ENCODE measurements at regions not wholly inside any gene's neighbourhood (a gene's known extent, or its start where the extent isn't known, plus 50 kb on each side); places are given as distances from the start of the nearest gene placed in this dataset.

GRCh38 chr9:90309809-90310520 lies 332.7 kb downstream of the DIRAS2 start:
- POLR2A ChIA-PET: no interaction called here
- no peak overlapping the region for H2AFZ ChIP-seq (ENCODE audit: low read depth)
- H3K4me1 ChIP-seq (ENCODE audit: control insufficient read depth in 1 of 2, insufficient read depth in 2 of 2, low read depth in 1 of 2, low read length in 1 of 2): peaks cover 0 to 36% of the 10 kb centered on the region in 2 experiments; a peak in 2 of 4 replicates
- H3K27ac ChIP-seq (ENCODE audit: low read depth in 2 of 2, low read length in 1 of 2): no peak overlapping the region; a peak in 1 of 4 replicates
- H3K4me2 ChIP-seq: no peak overlapping the region
- no peaks in the 10 kb centered on the region for H3K9me2 ChIP-seq
- H3K27me3 ChIP-seq (ENCODE audit: insufficient read depth): no peaks in the 10 kb centered on the region
- H3K4me3 ChIP-seq (ENCODE audit: low read depth in 2 of 2, low read length in 1 of 2): no peak overlapping the region
- TF ChIP-seq FOXM1 (IDR thresholded peaks at IDR 0.05; ENCODE audit: low read depth): no peak
- no peak for TF ChIP-seq TCF12 (IDR thresholded peaks at IDR 0.05)
- no peak for TF ChIP-seq YY1 (IDR thresholded peaks at IDR 0.05; ENCODE audit: low read depth)
- TF ChIP-seq MAX (IDR thresholded peaks at IDR 0.05; ENCODE audit: low read depth): no peak
- no peak for TF ChIP-seq CHD2 (IDR thresholded peaks at IDR 0.05; ENCODE audit: low read length, partially characterized antibody)
- TF ChIP-seq USF1 (IDR thresholded peaks at IDR 0.05; ENCODE audit: borderline replicate concordance, low read depth): no peak
- no peak for TF ChIP-seq USF2 (IDR thresholded peaks at IDR 0.05; ENCODE audit: borderline replicate concordance, low read depth, low read length)
- CTCF ChIA-PET: interaction anchor here (0.8 kb wide), 1 partner anchor 10 kb away, joined by 3 read pairs; no protein-coding TSS in a partner anchor
- H3K36me3 ChIP-seq (replicated peaks in 1 of 2; ENCODE audit: control insufficient read depth in 1 of 2, insufficient read depth in 2 of 2, low read length in 1 of 2): no peaks in the 10 kb centered on the region
- H3F3A ChIP-seq (replicated peaks; ENCODE audit: insufficient read depth): no peaks in the 10 kb centered on the region
- H3K9me3 ChIP-seq: no peaks in the 10 kb centered on the region
- no peaks in the 10 kb centered on the region for H3K79me2 ChIP-seq (ENCODE audit: insufficient read depth)
- no peak overlapping the region for H3K9ac ChIP-seq
- no peak for DNase-seq
- no peaks in the 10 kb centered on the region for H4K20me1 ChIP-seq (ENCODE audit: insufficient read depth)
- WGBS (ENCODE audit: low lambda C conversion rate): 33% methylated on average over 7 of the region's 7 CpGs

- H3K4me1 ChIP-seq (ENCODE audit: control insufficient read depth in 1 of 2, insufficient read depth in 2 of 2, low read depth in 1 of 2, low read length in 1 of 2): peaks cover 0 to 34% of the 10 kb centered on the region in 2 experiments; a peak in 2 of 4 replicates
- CTCF ChIA-PET: interaction anchor here (0.8 kb wide), 1 partner anchor 9 kb away, joined by 3 read pairs; no protein-coding TSS in a partner anchor
- POLR2A ChIA-PET: no interaction called here
- H3K36me3 ChIP-seq (replicated peaks in 1 of 2; ENCODE audit: control insufficient read depth in 1 of 2, insufficient read depth in 2 of 2, low read length in 1 of 2): no peaks in the 10 kb centered on the region
- H3K27me3 ChIP-seq (ENCODE audit: insufficient read depth): no peaks in the 10 kb centered on the region
- no peaks in the 10 kb centered on the region for H3K79me2 ChIP-seq (ENCODE audit: insufficient read depth)
- H3K9ac ChIP-seq: no peak overlapping the region
- no peaks in the 10 kb centered on the region for H3K9me3 ChIP-seq
- no peaks in the 10 kb centered on the region for H3K9me2 ChIP-seq
- no peaks in the 10 kb centered on the region for H4K20me1 ChIP-seq (ENCODE audit: insufficient read depth)
- no peak overlapping the region for H3K4me2 ChIP-seq
- H3K27ac ChIP-seq (ENCODE audit: low read depth in 2 of 2, low read length in 1 of 2): no peak overlapping the region
- H2AFZ ChIP-seq (ENCODE audit: low read depth): no peak overlapping the region
- no peak overlapping the region for H3K4me3 ChIP-seq (ENCODE audit: low read depth in 2 of 2, low read length in 1 of 2)
- no peak for DNase-seq
- WGBS (ENCODE audit: low lambda C conversion rate): 90% methylated on average over 1 of the region's 1 CpG
- H3F3A ChIP-seq (replicated peaks; ENCODE audit: insufficient read depth): no peaks in the 10 kb centered on the region
- TF ChIP-seq GATA2 (CRISPR knock-in tag; IDR thresholded peaks at IDR 0.05) (no peak), PBX3 (IDR thresholded peaks at IDR 0.05) (no peak), JUND (IDR thresholded peaks at IDR 0.05) (no peak), NFIC (IDR thresholded peaks at IDR 0.05; ENCODE audit: borderline replicate concordance) (no peak), FOSL2 (IDR thresholded peaks at IDR 0.05; ENCODE audit: borderline replicate concordance, low read depth) (no peak), IRF3 (IDR thresholded peaks at IDR 0.05; ENCODE audit: low read depth, low read length) (no peak), YY1 (IDR thresholded peaks at IDR 0.05; ENCODE audit: low read depth) (no peak), RFX5 (IDR thresholded peaks at IDR 0.05; ENCODE audit: low read length) (no peak), CTCF (IDR thresholded peaks at IDR 0.05) (no peak), RAD21 (IDR thresholded peaks at IDR 0.05; ENCODE audit: low read length) (no peak), RXRA (IDR thresholded peaks at IDR 0.05; ENCODE audit: borderline replicate concordance, low read depth) (no peak), MEF2A (IDR thresholded peaks at IDR 0.05; ENCODE audit: borderline replicate concordance, low read depth) (no peak), ELF1 (IDR thresholded peaks at IDR 0.05) (no peak), USF1 (IDR thresholded peaks at IDR 0.05; ENCODE audit: borderline replicate concordance, low read depth) (no peak), MXI1 (IDR thresholded peaks at IDR 0.05; ENCODE audit: low read depth, low read length) (no peak), EZH2phosphoT487 (IDR thresholded peaks at IDR 0.05; ENCODE audit: borderline replicate concordance, low read depth) (no peak), SMC3 (IDR thresholded peaks at IDR 0.05; ENCODE audit: low read depth, low read length) (no peak)
These were observed 332.1 kb downstream of the DIRAS2 start for GRCh38 chr9:90310521-90310876.

All from SK-N-SH (cell line).